Type B pancreatic cell (in vitro differentiated cells): ENCODE measurements at regions not wholly inside any gene's neighbourhood (a gene's known extent, or its start where the extent isn't known, plus 50 kb on each side); places are given as distances from the start of the nearest gene placed in this dataset.

ENCODE experiments used
- DNase-seq: peaks from one replicate; pipeline ENCODE4 v3.0.0; 2021; ENCODE audit warnings: mixed read lengths; ENCODE audit not compliant: unreplicated experiment; ENCODE audit errors: extremely low spot score
- H3K27ac Mint-ChIP-seq: 2 replicates; pipeline ENCODE4 v1.8.0; 2021; ENCODE audit warnings: mild to moderate bottlenecking, mixed read lengths
- H3K27me3 Mint-ChIP-seq: 2 replicates; pipeline ENCODE4 v1.8.0; 2021; ENCODE audit warnings: mixed read lengths
- H3K36me3 Mint-ChIP-seq: 2 replicates; pipeline ENCODE4 v1.8.0; 2021; ENCODE audit warnings: mixed read lengths
- H3K4me1 Mint-ChIP-seq: one replicate; pipeline ENCODE4 v1.8.0; 2021; ENCODE audit warnings: mixed read lengths; ENCODE audit not compliant: unreplicated experiment
- H3K4me3 Mint-ChIP-seq: 2 replicates; pipeline ENCODE4 v1.8.0; 2021; ENCODE audit warnings: mild to moderate bottlenecking, mixed read lengths
- H3K9me3 Mint-ChIP-seq: 2 replicates; pipeline ENCODE4 v1.8.0; 2021; ENCODE audit warnings: mixed read lengths
- CTCF ChIP-seq: fragments of 200-600 bp; sonication (generic); conservative IDR thresholded peaks from 2 replicates; pipeline ENCODE4 v1.5.0; 2021; ENCODE audit warnings: antibody characterized with exemption, mild to moderate bottlenecking

DNA sequence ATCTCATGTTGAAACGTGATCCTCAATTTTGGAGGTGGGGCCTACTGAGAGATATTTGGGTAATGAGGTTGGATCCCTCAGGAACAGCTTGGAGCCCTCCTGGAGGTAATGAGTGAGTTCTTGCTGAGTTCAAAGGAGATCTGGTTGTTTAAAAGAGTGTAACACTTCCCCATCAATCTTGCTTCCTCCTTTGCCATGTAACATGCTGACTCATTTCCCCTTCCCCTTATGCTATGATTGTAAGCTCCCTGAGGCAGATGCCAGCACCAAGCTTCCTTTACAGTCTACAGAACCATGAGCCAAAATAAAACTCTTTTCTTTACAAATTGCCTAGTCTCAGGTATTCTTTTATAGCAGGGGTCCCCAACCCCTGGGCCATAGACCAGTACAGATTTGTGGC lies 352.3 kb downstream of the SLCO4C1 start:
- Mint-ChIP-seq H3K36me3 (no peaks in the 10 kb centered on the region), H3K9me3 (no peaks in the 10 kb centered on the region), H3K4me1 (peaks cover 9% of the 10 kb centered on the region), H3K27me3 (peaks cover 11% of the 10 kb centered on the region), H3K27ac (no peak overlapping the region), H3K4me3 (no peak overlapping the region)
- TF ChIP-seq CTCF: no peak
- no peak for DNase-seq

GRCh38 chr5:101942321-101942882 lies 353.7 kb downstream of the SLCO4C1 start:
- H3K4me3 Mint-ChIP-seq: no peak overlapping the region
- DNase-seq: no peak
- H3K27ac Mint-ChIP-seq: peak overlapping the region; percentile 7
- H3K36me3 Mint-ChIP-seq: no peaks in the 10 kb centered on the region
- H3K4me1 Mint-ChIP-seq: peaks cover 9% of the 10 kb centered on the region
- peak; percentile 83 for TF ChIP-seq CTCF
- peaks cover 18% of the 10 kb centered on the region for H3K27me3 Mint-ChIP-seq
- H3K9me3 Mint-ChIP-seq: no peaks in the 10 kb centered on the region

GRCh38 chr5:101937041-101937440 lies 359.0 kb downstream of the SLCO4C1 start:
- H3K27me3 Mint-ChIP-seq: peaks cover 25% of the 10 kb centered on the region
- H3K27ac Mint-ChIP-seq: no peak overlapping the region
- H3K9me3 Mint-ChIP-seq: no peaks in the 10 kb centered on the region
- no peak for DNase-seq
- H3K36me3 Mint-ChIP-seq: no peaks in the 10 kb centered on the region
- no peak for TF ChIP-seq CTCF
- H3K4me3 Mint-ChIP-seq: no peak overlapping the region
- no peaks in the 10 kb centered on the region for H3K4me1 Mint-ChIP-seq

DNA sequence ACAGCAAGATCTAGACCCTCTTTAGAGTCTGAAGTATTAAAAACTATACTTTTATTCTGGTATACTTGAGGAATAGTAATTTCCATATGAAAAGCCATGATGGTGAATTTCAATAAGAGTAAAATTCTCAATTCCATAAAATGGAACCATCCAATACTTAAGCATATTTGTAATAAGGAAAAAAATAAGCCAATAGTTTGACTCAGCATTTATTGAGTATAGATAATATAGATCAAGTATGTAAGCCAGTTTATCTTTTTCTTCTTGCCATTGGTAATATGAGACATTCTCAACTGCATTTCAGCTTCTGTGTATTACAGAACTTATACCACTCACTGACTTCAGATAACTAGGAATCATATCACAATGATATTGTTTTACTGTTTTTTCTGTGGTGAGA lies 361.0 kb downstream of the SLCO4C1 start:
- Mint-ChIP-seq H3K27ac (no peak overlapping the region), H3K36me3 (no peaks in the 10 kb centered on the region), H3K4me3 (no peak overlapping the region), H3K27me3 (peaks cover 22% of the 10 kb centered on the region), H3K9me3 (no peaks in the 10 kb centered on the region), H3K4me1 (no peaks in the 10 kb centered on the region)
- DNase-seq: no peak
- TF ChIP-seq CTCF: no peak

- Mint-ChIP-seq H3K9me3 (no peaks in the 10 kb centered on the region), H3K4me3 (no peak overlapping the region), H3K27ac (no peak overlapping the region), H3K27me3 (peaks cover 15% of the 10 kb centered on the region), H3K36me3 (no peaks in the 10 kb centered on the region), H3K4me1 (peaks cover 5% of the 10 kb centered on the region)
- DNase-seq: no peak
- no peak for TF ChIP-seq CTCF
Observed at GRCh38 chr5:101932599-101932998, 363.5 kb downstream of the SLCO4C1 start.

- Mint-ChIP-seq H3K4me1 (peaks cover 5% of the 10 kb centered on the region), H3K27ac (no peak overlapping the region), H3K27me3 (peaks cover 34% of the 10 kb centered on the region), H3K36me3 (no peaks in the 10 kb centered on the region), H3K4me3 (no peak overlapping the region), H3K9me3 (no peaks in the 10 kb centered on the region)
- TF ChIP-seq CTCF: no peak
- no peak for DNase-seq
Observed at GRCh38 chr5:101929628-101930027, 366.5 kb downstream of the SLCO4C1 start.
